Tibial nerve (tissue), 3 donors: ENCODE measurements at regions not wholly inside any gene's neighbourhood (a gene's known extent, or its start where the extent isn't known, plus 50 kb on each side); places are given as distances from the start of the nearest gene placed in this dataset.

Source experiments
- CTCF ChIP-seq, 5 experiments: fragments of 200-600 bp in 3 of 5; fragments of 450-650 bp in 2 of 5; sonication (generic) in 3 of 5; IDR thresholded peaks; one replicate each; pipeline ENCODE4 v1.5.1; 2016 to 2019; ENCODE audit warnings: antibody characterized with exemption in 5 of 5, mild to moderate bottlenecking in 3 of 5, moderate library complexity in 2 of 5
- POLR2A ChIP-seq, 2 donors: fragments of 450-650 bp; IDR thresholded peaks; one replicate each; pipeline ENCODE4 v1.6.1; 2017; ENCODE audit warnings: antibody characterized with exemption in 2 of 2, mild to moderate bottlenecking in 2 of 2, moderate library complexity in 2 of 2

- TF ChIP-seq POLR2A (IDR thresholded peaks at IDR 0.05) (no peak), CTCF (IDR thresholded peaks at IDR 0.05) (no peak)
Observed at GRCh38 chr3:84573962-84574361, 384.8 kb upstream of the CADM2 start.
